T-helper 1 cell (primary cell): ENCODE measurements at regions not wholly inside any gene's neighbourhood (a gene's known extent, or its start where the extent isn't known, plus 50 kb on each side); places are given as distances from the start of the nearest gene placed in this dataset.
A peak's percentile ranks its signal among the peaks of the same experiment; 100 is the strongest.
"Not testable (repeated sequence)": the region's sequence is repeated elsewhere in the genome, so short reads cannot be mapped to it uniquely, and the experiment has no call there.

Source experiments
- DNase-seq, 5 donors: peaks; one replicate each; pipeline ENCODE4 v3.0.0-alpha.2; 2012 to 2020

DNA sequence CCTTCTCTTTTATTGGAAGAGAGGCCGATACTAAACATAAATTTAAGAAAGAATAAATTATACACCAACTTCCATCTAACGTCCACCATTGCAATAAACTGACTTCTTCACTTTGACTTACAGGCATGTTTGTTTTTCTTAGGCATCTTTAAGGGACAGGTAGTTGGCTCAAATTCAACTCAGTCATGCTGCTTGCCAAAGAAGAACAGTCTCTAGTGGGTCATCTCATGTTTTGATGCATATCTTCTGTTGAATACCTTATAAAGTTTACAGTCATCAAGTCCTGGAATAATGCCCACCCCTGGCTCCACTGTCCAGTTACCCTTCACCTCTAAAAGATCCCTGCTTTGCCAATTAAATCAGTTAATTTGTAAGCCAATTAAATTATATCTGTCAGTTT is 328.2 kb upstream of the GRAMD2B start:
- no peak for DNase-seq

DNA sequence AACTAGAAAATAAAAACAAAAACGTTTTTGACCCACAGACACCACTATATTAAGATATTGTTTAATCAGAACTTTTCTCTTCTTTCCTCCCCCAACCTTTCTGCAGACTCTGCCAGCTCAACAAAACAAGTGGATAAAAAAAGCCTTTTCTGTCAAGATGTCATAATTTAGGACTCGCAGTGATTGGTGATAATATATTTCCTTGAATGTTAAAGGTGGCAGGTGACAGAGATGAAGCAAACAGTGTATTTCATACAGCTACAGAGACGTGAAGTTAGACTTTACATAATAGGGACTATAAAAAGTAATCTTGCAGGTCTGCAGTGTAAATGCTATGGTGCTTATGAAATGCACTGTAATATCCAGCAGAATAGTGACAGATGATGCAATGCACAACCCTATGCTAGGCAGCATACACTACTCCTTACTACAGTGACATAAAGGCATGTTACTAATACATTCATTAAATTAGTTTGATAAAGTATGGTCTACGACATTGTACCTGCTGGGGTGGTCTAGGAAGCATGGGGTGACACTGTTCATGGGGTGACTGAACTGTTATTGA is 326.7 kb upstream of the GRAMD2B start:
- no peak for DNase-seq

DNA sequence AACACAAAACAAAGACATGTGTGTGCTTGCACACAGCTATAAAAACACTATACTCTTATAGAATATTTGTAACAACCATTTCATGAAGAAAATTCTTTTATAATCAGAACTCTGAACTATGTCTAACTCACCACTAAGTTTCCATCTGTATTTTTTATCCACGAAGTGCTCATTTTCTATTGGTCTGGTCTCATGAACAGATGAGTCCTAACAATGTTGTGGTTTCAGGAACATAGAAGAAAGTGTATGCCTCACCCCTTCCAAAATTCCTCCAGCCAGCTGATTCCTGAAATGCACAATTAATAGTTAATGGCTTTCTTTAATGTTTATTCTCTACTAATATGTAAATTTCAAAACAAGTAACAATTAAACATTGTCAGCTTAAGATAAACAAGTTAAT is 325.3 kb upstream of the GRAMD2B start:
- no peak for DNase-seq

DNA sequence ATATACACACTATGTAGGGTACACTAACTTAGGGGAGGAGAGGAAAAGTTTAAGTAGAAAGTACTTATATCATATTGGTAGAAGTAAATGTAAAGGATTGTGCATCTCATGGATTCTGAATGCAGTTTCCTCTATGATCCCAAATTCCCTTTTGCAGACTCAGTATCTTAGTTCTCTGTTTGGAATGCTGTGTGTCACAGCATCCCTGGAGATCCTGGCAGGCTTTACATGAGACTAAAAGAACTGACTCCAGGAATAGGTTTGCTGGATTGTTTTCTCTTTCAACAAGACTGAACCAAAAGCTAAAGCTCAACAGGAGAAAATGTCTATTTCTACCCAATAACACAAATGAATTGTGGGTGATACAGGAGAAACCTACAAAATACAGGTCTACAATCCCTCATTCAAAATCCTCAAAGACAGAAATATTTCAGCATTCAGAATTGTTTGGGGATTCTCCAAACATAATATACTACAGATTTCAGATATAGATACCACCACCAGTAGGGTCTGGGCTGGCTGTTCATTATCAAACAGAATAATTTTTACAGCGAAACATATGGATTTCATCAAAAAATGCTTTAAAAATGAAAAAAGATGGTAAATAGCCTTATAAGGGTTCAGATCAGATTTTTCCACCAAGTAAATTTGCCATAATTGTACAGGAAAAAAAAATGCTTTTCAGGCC is 324.7 kb upstream of the GRAMD2B start:
- DNase-seq, result no peak

DNA sequence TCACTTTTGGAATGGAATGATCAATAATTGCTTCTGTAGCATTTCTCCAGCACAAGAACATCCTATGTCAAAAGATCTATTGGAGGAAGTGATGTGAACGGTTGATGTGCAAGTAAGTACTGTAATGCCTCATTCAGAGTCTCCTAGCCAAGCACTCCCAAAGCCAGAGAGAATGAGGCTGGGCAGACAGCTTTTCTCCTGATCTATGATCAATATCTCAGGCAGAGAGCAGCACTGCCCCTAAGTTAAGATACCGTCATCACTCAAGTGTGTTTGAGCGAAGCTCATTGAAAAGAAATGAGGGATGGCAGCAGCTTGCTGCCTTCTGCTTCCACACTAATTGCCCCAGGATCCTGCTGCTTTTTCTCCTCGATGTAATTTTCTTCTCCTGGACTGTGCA is 324.1 kb upstream of the GRAMD2B start:
- DNase-seq, result no peak

DNA sequence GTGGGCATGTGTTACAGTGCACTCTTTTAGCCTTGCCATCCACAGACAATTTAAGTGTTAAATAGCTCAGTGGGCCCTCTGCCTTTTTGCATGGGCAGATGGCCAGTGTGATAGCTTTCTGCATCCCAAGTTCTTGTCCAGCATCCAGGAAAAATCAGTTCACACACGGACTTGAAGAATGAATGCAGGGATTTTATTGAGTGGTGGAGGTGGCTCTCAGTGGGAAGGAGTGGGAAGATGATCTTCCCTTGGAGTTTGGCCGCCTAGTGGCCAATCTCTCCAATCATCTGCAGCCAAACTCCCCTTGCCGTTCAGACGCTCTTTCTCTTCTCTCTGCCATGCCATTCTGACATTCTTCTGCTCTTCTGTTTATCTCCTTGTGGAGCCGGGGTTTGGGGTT is 322.4 kb upstream of the GRAMD2B start:
- DNase-seq, result no peak

DNA sequence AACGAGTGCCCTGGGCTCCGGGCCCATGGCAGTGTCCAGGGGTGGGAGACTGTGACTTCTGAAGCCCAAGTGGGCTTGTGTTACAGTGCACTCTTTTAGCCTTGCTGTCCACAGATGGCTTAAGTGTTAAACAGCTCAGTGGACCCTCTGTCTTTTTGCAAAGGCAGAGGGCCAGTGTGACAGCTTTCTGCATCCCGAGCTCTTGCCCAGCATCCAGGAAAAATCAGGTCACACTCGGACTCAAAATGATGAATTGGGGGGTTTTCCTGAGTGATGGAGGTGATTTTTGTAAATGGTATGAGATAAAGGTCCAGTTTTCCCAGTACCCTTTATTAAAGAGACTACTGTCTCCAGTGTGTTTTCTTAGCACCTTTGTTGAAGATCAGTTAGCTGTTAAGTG is 321.3 kb upstream of the GRAMD2B start:
- DNase-seq, result no peak

DNA sequence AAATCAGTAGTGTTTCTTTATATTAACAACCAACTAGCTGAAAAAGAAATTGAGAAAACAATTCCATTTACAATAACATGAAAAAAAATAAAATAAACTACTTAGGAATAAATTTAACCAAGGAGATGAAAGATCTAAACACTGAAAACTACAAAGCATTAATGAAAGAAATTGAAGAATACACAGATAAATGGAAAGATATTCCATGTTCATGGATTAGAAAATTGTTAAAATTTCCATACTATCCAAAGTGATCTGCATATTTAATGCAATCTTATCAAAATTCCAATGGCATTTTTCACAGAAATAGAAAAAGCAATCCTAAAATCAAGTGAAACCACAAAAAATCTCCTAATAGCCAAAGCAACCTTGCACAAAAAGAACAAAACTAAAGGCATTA is 320.2 kb upstream of the GRAMD2B start:
- no peak for DNase-seq

DNA sequence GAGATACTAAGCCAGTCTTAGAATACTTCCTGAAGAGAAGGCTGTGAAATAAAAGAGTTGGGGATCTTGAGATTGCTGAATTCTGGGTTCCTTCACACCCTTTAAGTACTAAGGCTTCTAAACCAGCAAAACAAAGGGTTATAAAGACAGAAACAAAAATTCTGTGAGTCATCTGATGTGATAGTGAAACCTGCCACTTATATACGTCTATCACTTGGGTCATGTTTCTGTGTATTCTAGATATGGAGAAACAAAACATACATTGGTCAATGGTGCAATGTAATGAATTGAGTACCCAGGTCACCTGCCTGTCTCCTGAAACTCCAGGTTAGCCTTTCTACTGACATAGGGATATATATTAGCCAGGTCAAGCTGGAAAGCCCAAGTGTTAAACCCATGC is 319.3 kb upstream of the GRAMD2B start:
- no peak for DNase-seq

DNA sequence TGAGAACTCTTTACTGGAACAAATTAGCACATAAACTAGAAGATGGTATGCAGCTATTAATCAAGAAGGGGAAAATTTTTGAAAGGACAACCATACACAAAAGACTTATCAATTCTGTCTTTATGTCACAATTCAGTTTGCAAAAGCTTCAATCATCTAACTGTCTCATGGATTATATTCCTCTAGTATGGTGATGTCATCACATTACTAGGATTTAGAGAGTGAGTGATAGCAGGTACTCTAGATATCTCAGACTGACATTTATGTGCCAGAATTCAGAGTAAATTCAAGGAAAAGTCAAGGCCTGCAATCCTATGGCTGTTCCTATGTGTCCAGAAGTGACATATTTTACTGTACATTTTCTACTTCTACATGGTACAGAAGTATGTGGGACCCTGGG is 318.9 kb upstream of the GRAMD2B start:
- DNase-seq, result no peak

DNA sequence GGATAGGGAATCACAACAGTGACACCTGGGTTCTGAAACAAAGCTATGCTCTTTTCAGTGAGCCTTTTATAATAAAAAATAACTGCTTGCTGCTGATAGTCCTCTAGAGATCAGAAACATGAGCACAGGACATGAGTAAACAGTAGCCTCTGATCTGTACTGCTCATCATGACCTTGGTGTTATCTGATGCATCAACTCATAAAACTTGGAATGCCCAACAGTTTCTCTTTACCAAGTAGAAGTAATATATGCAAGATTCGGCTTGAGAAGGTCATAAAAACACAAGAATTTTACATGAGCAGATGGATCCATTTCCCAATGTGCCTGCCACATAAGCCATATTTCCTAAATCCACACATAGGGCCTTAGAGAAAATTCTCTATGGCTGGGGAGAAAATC is 318.3 kb upstream of the GRAMD2B start:
- no peak for DNase-seq

DNA sequence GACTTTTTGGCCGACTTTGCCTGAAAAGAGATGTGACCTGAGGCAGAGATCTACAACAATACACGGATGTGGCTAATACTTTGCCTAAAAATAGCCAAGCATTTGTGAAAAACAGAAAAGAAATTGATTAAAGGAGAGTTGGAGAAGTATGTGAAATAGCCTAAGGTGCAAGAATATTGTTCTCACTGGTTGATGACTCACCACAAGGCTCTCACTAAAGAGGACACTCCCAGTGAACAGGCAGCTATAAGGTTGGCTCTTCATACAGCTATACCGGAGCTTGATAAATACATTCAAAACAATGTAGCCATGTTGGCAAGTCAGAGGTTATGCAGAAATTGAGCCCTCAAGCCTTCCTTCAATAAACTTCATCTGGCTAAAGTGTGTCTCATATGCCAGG is 317.2 kb upstream of the GRAMD2B start:
- DNase-seq, result no peak

DNA sequence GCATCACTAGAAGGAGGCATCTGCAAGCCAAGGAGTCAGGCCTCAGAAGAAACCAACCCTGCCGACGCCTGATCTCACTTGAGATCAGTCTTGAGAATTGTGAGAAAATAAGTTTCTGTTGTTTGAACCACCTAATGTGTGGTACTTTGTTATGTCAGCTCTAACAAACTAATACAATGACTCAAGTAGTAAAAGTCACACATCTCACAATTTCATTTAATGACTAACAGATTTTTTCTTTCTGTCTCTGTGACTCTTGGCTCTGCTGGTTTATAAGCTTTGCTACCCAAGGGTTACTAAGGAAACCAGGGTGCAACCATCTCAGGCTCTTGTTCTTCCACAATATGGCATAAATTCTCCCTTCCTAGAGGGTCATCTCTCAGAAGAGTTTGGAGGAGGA is 315.8 kb upstream of the GRAMD2B start:
- DNase-seq, result no peak

DNA sequence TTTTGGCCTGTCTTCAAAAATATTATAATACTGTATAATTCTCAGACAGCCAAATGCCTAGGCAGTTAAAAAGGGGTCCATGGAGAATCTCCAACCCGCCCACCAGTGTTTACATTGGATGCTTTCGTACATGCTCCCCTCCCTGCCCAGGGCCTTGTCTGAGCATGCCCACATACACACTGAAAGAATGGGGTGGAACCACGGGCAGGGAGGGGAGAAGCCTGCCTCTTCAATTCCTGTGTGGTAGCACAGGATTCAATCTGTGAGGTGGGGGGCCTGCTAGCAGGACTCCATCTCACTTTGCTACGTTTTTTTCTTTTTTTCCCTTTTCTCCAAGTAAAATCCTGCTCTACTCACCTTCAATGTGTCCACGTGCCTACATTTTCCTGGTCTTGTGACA is 314.7 kb upstream of the GRAMD2B start:
- DNase-seq, result no peak

DNA sequence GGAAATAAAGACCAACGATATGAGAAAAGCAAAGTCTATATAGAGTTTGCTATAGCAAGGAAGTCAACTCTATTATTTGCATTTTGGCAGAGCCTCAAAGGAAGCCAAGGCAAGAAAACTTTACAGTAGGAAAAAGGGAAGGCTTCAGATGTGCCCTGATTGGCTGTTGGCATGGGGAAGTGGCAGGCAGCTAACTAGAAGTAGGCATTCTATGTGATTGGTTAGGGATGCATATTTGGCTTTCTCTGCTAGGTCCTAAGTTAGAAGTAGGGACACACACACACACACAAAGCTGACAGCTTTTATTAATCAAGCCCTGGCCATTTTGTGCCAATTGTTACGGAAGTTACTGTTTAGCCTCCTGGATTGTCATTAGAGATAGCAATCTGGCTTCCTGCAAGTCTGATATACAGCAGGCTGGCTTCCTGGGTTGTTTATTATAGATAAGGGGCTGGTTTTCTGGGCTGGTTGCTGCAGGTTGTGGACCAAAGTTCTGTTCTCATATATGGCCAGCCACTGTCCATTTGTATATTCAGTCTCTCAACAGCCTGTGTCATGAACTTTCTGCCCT is 308.1 kb upstream of the GRAMD2B start:
- DNase-seq, result no peak

DNA sequence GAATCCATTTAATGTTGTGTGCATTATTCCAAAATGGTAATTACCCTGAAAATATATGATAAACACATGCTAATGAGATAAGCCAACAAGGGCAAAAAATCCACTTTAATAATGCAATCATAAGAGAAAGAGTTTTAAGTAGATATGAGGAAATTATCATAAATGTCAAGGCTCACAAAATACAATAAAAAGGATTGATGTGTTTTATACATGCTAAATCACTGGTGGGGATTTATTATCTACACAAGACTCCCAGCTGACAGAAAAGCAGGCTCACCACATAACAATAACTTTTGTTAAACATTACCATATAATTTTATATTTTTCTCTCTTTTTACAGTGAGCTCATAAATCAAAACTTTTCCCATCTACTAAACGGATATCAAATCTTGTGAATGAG is 306.2 kb upstream of the GRAMD2B start:
- no peak for DNase-seq

DNA sequence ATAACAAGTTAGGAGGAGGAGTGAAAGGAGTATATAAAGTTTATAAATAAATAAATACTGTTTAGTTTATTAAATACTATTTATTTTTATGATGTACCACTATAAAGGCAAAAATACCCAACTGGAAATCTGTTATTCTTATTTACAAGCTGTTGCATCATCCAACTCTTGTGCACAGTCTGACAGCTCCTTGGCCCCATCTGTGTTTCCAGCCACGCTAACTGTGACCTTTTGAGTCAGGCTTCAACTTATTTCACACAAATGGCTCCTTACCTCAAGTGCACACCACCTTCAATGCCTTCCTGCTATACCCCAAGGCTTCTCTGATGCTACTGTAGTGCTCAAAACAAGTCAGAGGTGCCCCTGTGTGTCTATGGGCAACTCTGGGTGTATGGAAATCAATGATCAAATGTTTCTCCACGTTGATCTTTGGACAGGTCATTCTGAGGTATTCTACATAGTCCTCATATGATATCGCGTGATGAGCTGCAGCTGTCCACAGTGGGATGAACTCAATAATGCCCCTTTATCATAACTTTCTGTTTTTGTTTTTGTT is 303.2 kb upstream of the GRAMD2B start:
- peak in 1 of 5 donors; percentile 14 for DNase-seq

DNA sequence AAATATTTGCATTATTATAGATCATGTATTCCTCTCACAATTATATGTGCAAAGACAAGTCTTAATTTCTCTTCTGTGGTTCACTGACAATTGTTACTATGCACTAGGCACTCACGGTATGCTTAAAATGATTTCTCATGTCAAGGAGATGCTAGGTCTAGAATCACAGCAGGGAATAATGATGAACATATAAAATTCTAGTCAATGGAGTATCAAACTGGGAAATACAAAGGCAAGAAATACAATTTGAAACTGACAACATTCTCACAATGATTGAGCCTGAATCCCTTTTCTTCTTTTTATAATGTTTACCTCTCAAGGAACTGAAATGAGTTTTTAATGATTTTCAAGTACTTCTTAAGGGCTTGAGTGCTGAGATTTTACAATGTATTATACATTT is 302.3 kb upstream of the GRAMD2B start:
- DNase-seq, result no peak

DNA sequence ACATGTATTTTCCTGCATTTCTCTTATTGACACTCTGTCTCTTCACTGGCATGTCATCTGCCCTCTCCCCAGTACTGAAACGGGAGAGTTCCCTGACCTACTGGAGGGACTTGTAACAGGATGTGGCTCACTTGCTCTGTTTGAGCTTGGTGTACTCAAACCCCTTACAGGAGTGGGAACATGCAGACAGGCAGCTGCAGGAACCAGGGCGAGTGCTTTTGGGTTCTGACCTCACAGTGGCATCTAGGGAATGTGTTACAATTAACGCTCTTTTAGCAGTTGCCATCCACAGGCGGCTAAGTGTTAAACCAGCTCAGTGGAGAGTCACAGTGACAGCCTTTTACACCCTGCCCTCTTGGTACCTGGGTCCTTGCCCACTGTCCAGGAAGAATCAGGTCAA is 300.3 kb upstream of the GRAMD2B start:
- DNase-seq, result no peak

DNA sequence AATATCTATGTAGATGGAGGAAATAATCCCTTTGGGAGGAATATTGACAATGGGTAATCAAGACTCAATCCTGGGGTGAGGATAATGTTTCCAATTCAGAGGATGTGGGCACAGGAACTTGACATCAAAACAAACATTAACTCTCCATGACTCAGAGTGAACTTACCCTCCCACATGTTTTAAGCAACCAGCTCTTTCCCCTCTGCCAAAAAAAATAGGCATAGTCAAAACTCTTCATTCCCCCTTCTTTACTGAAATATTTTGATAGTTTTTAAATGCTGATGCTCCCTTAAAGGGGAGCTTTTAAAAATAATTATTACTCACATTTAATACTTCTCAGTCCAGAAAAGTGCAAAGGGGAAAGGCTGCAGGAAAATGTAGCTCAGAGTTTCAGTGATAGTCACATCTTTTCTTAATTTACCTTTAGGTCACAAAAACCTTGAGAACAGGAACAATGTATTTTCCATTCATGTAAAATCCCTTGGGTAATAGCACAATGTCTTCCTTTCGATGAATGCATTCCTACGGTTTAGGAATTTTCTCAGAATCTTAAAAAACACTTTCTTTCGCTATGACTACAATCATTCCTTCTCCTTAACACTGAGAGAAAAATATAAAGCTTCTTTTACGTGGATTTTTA is 298.4 kb upstream of the GRAMD2B start:
- DNase-seq, result no peak

DNA sequence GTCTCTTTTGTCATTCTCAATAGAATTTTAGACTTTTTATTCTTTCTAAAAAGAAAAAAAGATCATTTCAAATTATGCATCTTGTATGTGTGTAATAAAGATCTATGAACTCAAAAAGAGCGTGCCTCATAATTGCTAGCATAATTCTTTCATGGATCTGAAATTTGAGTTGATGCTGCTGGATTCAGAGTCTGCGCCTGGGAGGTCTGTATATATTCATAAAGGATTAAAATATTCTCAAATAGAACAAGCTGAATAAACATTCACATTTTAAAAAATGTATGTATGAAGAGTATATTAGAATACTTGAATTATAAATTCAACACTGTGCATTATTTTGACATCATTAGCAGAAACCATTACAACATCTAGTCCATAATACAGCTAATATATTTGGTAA is 297.8 kb upstream of the GRAMD2B start:
- DNase-seq, result no peak

DNA sequence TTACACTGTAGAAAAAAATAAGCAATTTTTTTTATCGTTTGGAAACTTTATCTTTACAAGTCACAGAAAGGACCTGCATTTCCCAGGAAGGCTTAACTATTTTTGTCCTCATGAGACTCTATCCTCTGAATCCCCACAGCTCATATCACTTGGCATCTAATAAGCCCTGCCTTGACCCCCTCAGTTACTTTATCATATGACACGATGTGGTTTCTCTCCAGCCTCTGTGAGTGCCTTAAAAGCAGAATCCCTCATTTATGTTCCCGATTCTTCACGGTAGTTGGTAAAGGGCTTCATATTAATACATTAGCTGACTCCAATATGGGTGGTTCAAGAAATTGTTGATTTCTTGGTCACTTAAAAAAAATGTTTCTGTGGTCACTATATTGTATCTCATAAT is 296.6 kb upstream of the GRAMD2B start:
- DNase-seq, result no peak

DNA sequence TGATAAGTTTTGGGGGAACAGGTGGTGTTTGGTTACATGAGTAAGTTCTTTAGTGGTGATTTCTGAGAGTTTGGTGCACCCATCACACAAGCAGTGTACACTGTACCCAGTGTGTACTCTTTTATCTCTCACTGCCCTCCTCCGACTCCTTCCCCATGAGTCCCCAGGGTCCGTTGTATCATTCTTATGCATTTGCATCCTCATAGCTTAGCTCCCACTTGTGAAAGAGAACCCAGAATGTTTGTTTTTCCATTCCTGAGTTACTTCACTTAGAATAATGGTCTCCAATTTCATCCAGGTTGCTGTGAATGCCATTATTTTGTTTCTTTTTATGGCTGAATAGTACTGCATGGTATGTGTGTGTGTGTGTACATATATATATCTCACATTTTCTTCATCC is 295.8 kb upstream of the GRAMD2B start:
- DNase-seq, result not testable (repeated sequence)

DNA sequence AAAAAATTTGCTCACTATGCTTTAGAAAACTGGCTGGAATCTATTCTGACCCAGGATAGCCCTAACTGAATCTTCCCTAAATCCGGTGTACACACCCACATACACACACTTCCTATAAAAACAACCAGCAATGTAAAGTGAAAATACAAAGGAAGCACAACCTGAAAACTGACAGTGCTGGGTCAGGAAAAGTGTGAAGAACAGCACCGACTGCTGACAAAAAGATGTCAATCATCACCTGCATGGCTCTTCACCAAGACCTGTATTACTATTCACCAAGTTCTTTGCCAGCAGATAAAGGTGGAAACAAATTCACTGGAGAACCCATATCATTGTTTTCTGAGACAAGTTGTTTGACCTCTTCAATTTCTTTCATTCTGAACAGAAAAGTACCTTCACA is 293.8 kb upstream of the GRAMD2B start:
- no peak for DNase-seq
